ENCODE measurements at regions not wholly inside any gene's neighbourhood (a gene's known extent, or its start where the extent isn't known, plus 50 kb on each side); places are given as distances from the start of the nearest gene placed in this dataset.
A peak's percentile ranks its signal among the peaks of the same experiment; 100 is the strongest.

GRCh38 chr15:70197945-70198361 lies 100.2 kb upstream of the TLE3 start:
- H2BK20ac ChIP-seq (ENCODE audit: low read depth, low read length, poor library complexity, severe bottlenecking) = no peak overlapping the region
- peaks cover 2% of the 10 kb centered on the region; the same call in 1 of the 2 replicates for H3K4me1 ChIP-seq (ENCODE audit: insufficient read depth, low read length)
- no peak overlapping the region for H3K23ac ChIP-seq (ENCODE audit: insufficient read length, low read depth, low read length)
- H3K27ac ChIP-seq (ENCODE audit: insufficient read length, low read depth, low read length) = no peak overlapping the region
- H3K56ac ChIP-seq (ENCODE audit: insufficient read length, low read depth, low read length) = no peak overlapping the region
- H2BK15ac ChIP-seq (ENCODE audit: low read depth, low read length) = no peak overlapping the region
- DNase-seq = no peak
- no peak overlapping the region for H3K4me3 Mint-ChIP-seq
- H4K8ac ChIP-seq (replicated peaks; ENCODE audit: insufficient read length, low read depth, low read length) = no peak overlapping the region
- H3K9me3 ChIP-seq (ENCODE audit: control insufficient read depth, low read depth, low read length) = no peaks in the 10 kb centered on the region
- no peak overlapping the region for H3K9ac ChIP-seq (ENCODE audit: extremely low read depth, insufficient read length, low read length)
- H3K4me2 ChIP-seq (ENCODE audit: insufficient read depth, insufficient read length, low read length) = no peak overlapping the region
- H3K79me1 ChIP-seq (ENCODE audit: insufficient read depth, low read depth, low read length, poor library complexity, severe bottlenecking) = no peaks in the 10 kb centered on the region
- no peak overlapping the region for H4K91ac ChIP-seq (ENCODE audit: insufficient read length, low read depth, low read length)
- no peak overlapping the region for H3T11ph ChIP-seq (ENCODE audit: low read length)
- peak overlapping the region in 1 of 3 experiments; percentile 90; a peak in 1 of 7 replicates for H3K27ac Mint-ChIP-seq
- H3K14ac ChIP-seq (ENCODE audit: insufficient read depth, low read length) = no peak overlapping the region; the same call in 1 of the 2 replicates
- H3K27me3 Mint-ChIP-seq (ENCODE audit: low read depth) = peaks cover 18% of the 10 kb centered on the region
- no peak overlapping the region for H3K4ac ChIP-seq (ENCODE audit: low read depth, low read length)
- no peak overlapping the region for H2BK5ac ChIP-seq (ENCODE audit: insufficient read length, low read length)
- no peaks in the 10 kb centered on the region for H3K27me3 ChIP-seq (ENCODE audit: insufficient read depth, low read length)
- no peaks in the 10 kb centered on the region; a peak in 1 of 5 replicates for H3K9me3 Mint-ChIP-seq
- H2BK120ac ChIP-seq (ENCODE audit: low read depth, low read length, poor library complexity, severe bottlenecking) = no peak overlapping the region
- H3K36me3 Mint-ChIP-seq (ENCODE audit: insufficient read depth in 1 of 3, low read depth in 3 of 3) = no peaks in the 10 kb centered on the region; a peak in 1 of 7 replicates
- H4K20me1 ChIP-seq (ENCODE audit: control insufficient read depth, insufficient read depth, insufficient read length) = no peaks in the 10 kb centered on the region
- no CpG with 5 or more reads among the region's 9 CpGs for WGBS (ENCODE audit: extremely low coverage, insufficient read length, low lambda C conversion rate)
- H4K5ac ChIP-seq (ENCODE audit: insufficient read length, low read depth, low read length) = no peak overlapping the region
- H2AFZ ChIP-seq (ENCODE audit: low read length) = no peak overlapping the region
- no peaks in the 10 kb centered on the region for H3K23me2 ChIP-seq (ENCODE audit: insufficient read length, low read depth, low read length, poor library complexity, severe bottlenecking)
- H2BK12ac ChIP-seq (ENCODE audit: insufficient read length, low read depth, low read length) = no peak overlapping the region
- peaks cover 38 to 54% of the 10 kb centered on the region in 2 experiments for H3K4me1 Mint-ChIP-seq
- no peak overlapping the region for H2AK5ac ChIP-seq (ENCODE audit: insufficient read length, low read length)
- H3K18ac ChIP-seq (ENCODE audit: insufficient read length, low read depth, low read length) = no peak overlapping the region
- H3K79me2 ChIP-seq (ENCODE audit: insufficient read depth, low read length) = no peaks in the 10 kb centered on the region
- no peak for TF ChIP-seq CTCF (conservative IDR thresholded peaks at IDR 0.05)
